A172 (cell line): ENCODE measurements at regions not wholly inside any gene's neighbourhood (a gene's known extent, or its start where the extent isn't known, plus 50 kb on each side); places are given as distances from the start of the nearest gene placed in this dataset.
"Not testable (repeated sequence)": the region's sequence is repeated elsewhere in the genome, so short reads cannot be mapped to it uniquely, and the experiment has no call there.

Source experiments
- DNase-seq: peaks from one replicate; pipeline ENCODE4 v3.0.0-alpha.2; 2015; ENCODE audit warnings: low spot score

- no peak for DNase-seq
Measured at GRCh38 chr11:67776852-67777520, 102.6 kb upstream of the ALDH3B2 start.

GRCh38 chr11:67774175-67774574 is 99.8 kb upstream of the ALDH3B2 start:
- DNase-seq: not testable (repeated sequence)

- DNase-seq: not testable (repeated sequence)
Measured at GRCh38 chr11:67768001-67768730, 93.7 kb upstream of the ALDH3B2 start.

- not testable (repeated sequence) for DNase-seq
Measured at GRCh38 chr11:67761211-67761610, 86.8 kb upstream of the ALDH3B2 start.

- not testable (repeated sequence) for DNase-seq
Measured at GRCh38 chr11:67759321-67759720, 84.9 kb upstream of the ALDH3B2 start.

- not testable (repeated sequence) for DNase-seq
Measured at GRCh38 chr11:67758467-67758866, 84.0 kb upstream of the ALDH3B2 start.

GRCh38 chr11:67758009-67758408 is 83.6 kb upstream of the ALDH3B2 start:
- DNase-seq: not testable (repeated sequence)

GRCh38 chr11:67753820-67754219 is 79.4 kb upstream of the ALDH3B2 start:
- DNase-seq: not testable (repeated sequence)

- DNase-seq: no peak
Measured at GRCh38 chr11:67745181-67745726, 70.8 kb upstream of the ALDH3B2 start.

- DNase-seq: not testable (repeated sequence)
Measured at GRCh38 chr11:67744231-67744630, 69.8 kb upstream of the ALDH3B2 start.

GRCh38 chr11:67738231-67738630 is 63.8 kb upstream of the ALDH3B2 start:
- DNase-seq: not testable (repeated sequence)

- DNase-seq: not testable (repeated sequence)
Measured at GRCh38 chr11:67737562-67738080, 63.2 kb upstream of the ALDH3B2 start.

- no peak for DNase-seq
Measured at GRCh38 chr11:67732045-67732787, 57.8 kb upstream of the ALDH3B2 start.

GRCh38 chr11:67731583-67731982 is 57.2 kb upstream of the ALDH3B2 start:
- no peak for DNase-seq

GRCh38 chr11:67728163-67728571 is 53.7 kb upstream of the ALDH3B2 start:
- not testable (repeated sequence) for DNase-seq

- not testable (repeated sequence) for DNase-seq
Measured at GRCh38 chr11:67727066-67728040, 52.9 kb upstream of the ALDH3B2 start.
